Coronary artery (tissue), 2 donors: ENCODE measurements at regions not wholly inside any gene's neighbourhood (a gene's known extent, or its start where the extent isn't known, plus 50 kb on each side); places are given as distances from the start of the nearest gene placed in this dataset.
"Not testable (repeated sequence)": the region's sequence is repeated elsewhere in the genome, so short reads cannot be mapped to it uniquely, and the experiment has no call there.

Experiments
- DNase-seq: peaks from one replicate; pipeline ENCODE4 v3.0.0-alpha.2; 2017; ENCODE audit warnings: low spot score
- H3K27ac ChIP-seq, 2 donors: fragments of 200-600 bp; sonication (generic); one replicate each; pipeline ENCODE4 v1.5.1; 2016 to 2019
- H3K4me3 ChIP-seq: fragments of 200-600 bp; sonication (generic); 2 replicates; pipeline ENCODE4 v1.5.1; 2016; ENCODE audit warnings: mild to moderate bottlenecking, moderate library complexity
- TF ChIP-seq, protein P1 (sequence below): fragments of 200-600 bp; sonication (generic); IDR thresholded peaks from one replicate; pipeline ENCODE4 v1.5.1; 2019; ENCODE audit warnings: antibody characterized with exemption

DNA sequence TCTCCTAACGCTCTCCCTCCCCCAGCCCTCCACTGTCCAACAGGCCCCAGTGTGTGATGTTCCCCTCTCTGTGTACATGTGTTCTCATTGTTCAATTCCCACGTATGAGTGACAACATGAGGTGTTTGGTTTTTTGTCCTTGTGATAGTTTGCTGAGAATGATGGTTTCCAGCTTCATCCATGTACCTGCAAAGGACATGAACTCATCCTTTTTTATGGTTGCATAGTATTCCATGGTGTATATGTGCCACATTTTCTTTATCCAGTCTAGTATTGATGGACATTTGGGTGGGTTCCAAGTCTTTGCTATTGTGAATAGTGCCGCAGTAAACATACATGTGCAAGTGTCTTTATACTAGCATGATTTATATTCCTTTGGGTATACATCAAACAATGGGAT lies 347.4 kb downstream of the MAGEE1 start:
- not testable (repeated sequence) for DNase-seq, H3K27ac ChIP-seq, H3K4me3 ChIP-seq

GRCh38 chrX:76796311-76796710 lies 368.8 kb downstream of the MAGEE1 start:
- TF ChIP-seq, protein P1, sequence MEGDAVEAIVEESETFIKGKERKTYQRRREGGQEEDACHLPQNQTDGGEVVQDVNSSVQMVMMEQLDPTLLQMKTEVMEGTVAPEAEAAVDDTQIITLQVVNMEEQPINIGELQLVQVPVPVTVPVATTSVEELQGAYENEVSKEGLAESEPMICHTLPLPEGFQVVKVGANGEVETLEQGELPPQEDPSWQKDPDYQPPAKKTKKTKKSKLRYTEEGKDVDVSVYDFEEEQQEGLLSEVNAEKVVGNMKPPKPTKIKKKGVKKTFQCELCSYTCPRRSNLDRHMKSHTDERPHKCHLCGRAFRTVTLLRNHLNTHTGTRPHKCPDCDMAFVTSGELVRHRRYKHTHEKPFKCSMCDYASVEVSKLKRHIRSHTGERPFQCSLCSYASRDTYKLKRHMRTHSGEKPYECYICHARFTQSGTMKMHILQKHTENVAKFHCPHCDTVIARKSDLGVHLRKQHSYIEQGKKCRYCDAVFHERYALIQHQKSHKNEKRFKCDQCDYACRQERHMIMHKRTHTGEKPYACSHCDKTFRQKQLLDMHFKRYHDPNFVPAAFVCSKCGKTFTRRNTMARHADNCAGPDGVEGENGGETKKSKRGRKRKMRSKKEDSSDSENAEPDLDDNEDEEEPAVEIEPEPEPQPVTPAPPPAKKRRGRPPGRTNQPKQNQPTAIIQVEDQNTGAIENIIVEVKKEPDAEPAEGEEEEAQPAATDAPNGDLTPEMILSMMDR: no peak
- Histone ChIP-seq H3K27ac (no peak overlapping the region), H3K4me3 (no peak overlapping the region)
- DNase-seq: no peak

- TF ChIP-seq, protein P1: no peak
- no peak for DNase-seq
- H3K4me3 ChIP-seq: no peak overlapping the region
- no peak overlapping the region for H3K27ac ChIP-seq
These were observed 375.2 kb downstream of the MAGEE1 start for GRCh38 chrX:76802708-76803107.

GRCh38 chrX:76815754-76816153 lies 388.2 kb downstream of the MAGEE1 start:
- TF ChIP-seq, protein P1: no peak
- no peak for DNase-seq
- Histone ChIP-seq H3K27ac (no peak overlapping the region), H3K4me3 (no peak overlapping the region)

DNA sequence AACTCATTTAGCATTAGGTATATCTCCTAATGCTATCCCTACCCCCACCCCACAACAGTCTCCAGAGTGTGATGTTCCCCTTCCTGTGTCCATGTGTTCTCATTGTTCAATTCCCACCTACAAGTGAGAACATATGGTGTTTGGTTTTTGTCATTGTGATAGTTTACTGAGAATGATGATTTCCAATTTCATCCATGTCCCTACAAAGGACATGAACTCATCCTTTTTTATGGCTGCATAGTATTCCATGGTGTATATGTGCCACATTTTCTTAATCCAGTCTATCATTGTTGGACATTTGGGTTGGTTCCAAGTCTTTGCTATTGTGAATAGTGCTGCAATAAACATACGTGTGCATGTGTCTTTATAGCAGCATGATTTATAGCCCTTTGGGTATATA lies 389.8 kb downstream of the MAGEE1 start:
- not testable (repeated sequence) for H3K4me3 ChIP-seq, DNase-seq, H3K27ac ChIP-seq

GRCh38 chrX:76821276-76821675 lies 393.8 kb downstream of the MAGEE1 start:
- no peak overlapping the region for H3K27ac ChIP-seq
- no peak for DNase-seq
- H3K4me3 ChIP-seq: no peak overlapping the region
- TF ChIP-seq, protein P1: no peak

DNA sequence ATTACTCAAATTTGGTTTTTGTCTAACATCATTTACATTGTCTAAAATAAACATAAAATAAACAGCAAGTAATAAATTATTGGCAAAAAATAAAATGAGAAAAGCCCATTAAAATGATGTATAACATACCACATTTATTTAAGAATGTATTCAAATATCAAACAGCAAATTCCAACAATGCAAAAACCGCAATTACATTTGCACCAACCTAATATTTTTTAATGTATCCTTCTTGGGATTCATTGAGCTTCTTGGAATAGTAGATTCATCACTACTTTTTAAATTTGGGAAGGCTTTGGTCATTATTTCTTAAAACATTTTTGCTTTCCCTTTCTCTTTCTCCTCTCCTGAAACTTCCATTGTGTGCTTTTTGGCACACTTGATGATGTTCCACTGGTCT lies 400.2 kb downstream of the MAGEE1 start:
- DNase-seq: no peak
- TF ChIP-seq, protein P1: no peak
- H3K27ac ChIP-seq: no peak overlapping the region

DNA sequence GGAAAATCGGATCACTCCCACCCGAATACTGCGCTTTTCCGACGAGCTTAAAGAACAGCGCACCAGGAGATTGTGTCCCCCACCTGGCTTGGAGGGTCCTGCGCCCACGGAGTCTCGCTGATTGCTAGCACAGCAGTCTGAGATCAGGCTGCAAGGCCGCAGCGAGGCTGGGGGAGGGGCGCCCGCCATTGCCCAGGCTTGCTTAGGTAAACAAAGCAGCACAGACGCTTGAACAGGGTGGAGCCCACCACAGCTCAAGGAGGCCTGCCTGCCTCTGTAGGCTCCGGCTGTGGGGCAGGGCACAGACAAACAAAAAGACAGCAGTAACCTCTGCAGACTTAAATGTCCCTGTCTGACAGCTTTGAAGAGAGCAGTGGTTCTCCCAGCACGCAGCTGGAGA lies 413.4 kb downstream of the MAGEE1 start:
- not testable (repeated sequence) for H3K4me3 ChIP-seq, H3K27ac ChIP-seq, DNase-seq

More for the DNA sequence above, 400.2 kb downstream of the MAGEE1 start:
- H3K4me3 ChIP-seq: no peak overlapping the region

- TF ChIP-seq, protein P1: no peak
- no peak for DNase-seq
- no peak overlapping the region for H3K4me3 ChIP-seq
- no peak overlapping the region for H3K27ac ChIP-seq
These were observed 423.3 kb downstream of the MAGEE1 start for GRCh38 chrX:76850851-76851250.
